Stimulated activated CD4-positive, alpha-beta T cell treated with anti-CD3 and anti-CD28 coated beads, TNF-alpha, amount 100 ng/mL, for 24 hours (primary cell): ENCODE measurements at regions not wholly inside any gene's neighbourhood (a gene's known extent, or its start where the extent isn't known, plus 50 kb on each side); places are given as distances from the start of the nearest gene placed in this dataset.

Source experiments
- DNase-seq, 3 experiments: peaks; one replicate each; pipeline ENCODE4 v3.0.0-alpha.2; 2020; ENCODE audit warnings: low read depth in 3 of 3

DNA sequence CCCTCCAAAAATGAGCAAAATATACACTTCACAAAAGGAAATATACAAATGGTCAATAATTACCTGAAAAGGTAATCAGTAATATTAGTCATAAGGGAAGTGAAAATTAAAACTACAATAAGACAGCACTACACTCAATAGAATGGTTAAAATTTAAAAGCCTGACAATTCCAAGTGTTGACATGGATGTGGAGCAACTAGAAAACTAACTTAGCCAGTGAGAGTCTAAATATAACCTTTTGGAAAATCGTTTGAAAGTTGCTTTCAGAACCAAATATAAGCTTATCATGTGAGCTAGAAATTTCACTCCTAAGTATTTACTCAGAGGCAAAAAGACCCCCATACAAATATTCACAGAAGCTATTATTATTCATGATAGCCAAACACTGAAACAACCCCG is 105.1 kb upstream of the MVB12B start:
- no peak for DNase-seq

DNA sequence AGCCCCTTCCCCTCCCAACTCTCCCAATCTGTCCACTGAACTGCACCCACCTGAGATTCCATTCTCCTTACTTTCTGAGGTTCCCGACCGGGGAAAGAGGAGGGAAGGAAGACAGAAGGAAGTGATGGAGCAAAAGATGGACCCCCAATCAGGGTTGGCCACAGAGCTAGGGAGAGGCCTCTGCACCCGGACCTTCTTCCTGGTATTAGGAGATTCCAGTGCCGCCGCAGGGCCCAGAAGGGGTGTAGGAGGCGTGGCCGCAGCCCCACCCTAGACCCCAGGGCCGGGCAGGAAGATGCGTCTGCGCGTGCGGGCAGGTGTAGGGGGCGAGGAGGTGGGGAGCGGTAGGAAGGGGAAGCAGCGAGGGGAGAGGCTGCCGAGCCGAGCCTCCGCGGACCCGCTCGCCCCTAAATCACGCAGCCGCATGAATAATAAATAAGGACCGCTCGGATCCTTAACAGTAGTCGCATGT is 104.2 kb upstream of the MVB12B start:
- no peak for DNase-seq

DNA sequence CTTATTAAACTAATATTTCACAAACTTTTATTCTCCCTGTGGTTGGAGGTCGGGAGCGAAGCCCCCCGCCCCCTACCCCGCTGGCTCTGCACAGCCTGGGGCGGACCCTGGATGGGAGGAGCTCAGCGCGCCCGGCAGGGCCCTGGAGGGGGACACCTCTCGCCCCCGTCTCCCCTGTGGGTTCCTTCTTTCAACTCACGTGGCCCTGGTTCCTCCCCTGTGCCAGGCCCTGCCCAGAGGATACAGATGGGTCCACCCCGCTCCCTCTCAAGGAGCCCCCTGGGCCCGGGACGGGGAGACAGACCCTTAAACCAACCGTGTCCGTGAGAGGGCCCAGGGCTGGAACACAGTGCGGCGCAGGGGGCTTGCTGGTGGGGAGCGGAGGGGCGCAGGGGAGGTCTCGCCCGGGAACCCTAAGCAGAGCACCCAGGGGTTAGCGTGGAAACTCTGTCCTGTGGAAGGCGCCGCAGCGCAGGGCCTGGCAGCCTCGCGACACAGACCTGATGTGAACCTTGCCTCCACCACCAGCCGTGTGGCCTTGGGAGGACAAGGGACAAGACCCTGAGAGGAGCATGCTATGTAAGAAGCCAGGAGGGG is 103.7 kb upstream of the MVB12B start:
- no peak for DNase-seq

DNA sequence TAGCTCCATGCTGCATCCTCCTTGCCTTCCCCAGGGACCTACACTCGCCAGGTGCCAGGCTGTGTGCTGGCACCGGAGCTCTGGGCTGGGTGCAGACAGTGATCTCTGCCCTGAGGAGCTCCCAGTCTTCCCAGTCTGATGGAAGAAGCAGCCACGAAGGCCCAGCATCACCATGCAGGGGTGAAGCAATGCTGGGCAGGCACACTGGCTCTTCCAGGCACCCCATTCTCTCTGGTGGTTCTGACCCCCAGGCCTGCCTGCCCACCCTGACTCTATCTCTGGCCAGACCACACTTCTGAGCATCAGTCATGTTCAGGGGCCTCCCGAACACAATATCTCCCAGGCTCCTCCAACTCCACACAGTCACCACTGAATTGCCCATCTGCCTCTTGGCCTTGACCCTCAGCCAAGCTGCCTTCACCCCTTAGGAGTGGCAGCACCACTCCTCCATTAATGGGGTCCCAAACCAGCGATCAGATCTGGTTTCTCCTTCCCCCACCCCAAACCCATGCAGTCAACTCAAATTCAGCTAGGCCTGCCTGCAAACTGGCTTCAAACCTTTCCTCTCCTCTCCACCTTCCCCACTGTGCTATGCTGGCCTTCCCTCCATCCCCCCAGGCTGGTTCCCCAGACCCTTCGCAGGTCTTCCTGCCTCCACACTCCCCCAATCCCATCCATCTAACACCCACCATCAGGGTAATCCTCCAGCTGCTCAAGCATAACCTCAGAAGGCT is 102.7 kb upstream of the MVB12B start:
- DNase-seq = no peak

DNA sequence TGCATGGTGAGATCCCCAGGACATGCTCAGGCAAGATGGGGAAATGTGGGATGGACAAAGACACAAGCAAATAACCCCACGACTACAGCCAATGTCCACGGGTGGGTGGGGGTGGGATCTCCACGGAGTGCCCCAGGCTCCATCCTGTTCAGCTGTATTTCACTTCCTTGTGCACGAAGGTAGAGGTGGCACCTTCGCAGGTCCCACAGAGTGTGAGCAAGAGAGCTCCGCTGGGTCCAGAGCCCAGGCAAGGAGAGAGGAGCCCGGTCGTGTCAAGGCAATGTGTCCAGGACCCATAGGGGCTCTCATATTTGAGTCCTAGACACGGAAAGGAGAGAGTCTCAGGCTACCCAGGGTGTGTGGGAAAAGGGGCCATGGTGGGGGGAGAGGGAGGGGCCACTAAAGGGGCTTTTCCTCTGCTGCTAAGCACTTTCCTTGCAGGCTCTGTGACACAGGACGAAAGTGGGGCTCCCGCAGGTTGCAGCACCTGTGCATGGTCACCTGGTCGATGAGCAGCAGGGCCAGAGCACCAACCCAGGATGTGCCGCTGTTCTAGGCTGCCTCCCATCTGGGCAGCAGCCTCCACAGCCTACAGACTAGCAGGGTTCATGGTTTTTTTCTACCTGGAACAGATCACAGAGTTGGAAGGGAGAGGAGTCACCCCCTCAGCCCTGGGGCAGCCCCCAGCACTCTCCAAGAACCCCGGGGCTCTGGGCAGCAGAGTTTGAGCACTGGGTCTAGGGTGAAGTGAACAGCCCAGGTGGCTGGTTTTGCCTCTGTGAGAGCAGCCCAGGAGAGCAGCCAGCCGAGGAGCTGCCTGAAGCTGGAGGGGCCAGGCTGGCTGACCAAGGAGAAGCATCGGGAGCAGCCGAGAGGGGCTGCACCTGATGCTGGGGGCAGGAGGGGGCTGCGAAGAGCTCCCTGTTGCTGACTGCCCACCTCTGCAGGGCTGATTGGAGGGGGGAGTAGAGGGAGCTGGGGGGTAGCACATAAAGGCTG is 100.7 kb upstream of the MVB12B start:
- DNase-seq = no peak

DNA sequence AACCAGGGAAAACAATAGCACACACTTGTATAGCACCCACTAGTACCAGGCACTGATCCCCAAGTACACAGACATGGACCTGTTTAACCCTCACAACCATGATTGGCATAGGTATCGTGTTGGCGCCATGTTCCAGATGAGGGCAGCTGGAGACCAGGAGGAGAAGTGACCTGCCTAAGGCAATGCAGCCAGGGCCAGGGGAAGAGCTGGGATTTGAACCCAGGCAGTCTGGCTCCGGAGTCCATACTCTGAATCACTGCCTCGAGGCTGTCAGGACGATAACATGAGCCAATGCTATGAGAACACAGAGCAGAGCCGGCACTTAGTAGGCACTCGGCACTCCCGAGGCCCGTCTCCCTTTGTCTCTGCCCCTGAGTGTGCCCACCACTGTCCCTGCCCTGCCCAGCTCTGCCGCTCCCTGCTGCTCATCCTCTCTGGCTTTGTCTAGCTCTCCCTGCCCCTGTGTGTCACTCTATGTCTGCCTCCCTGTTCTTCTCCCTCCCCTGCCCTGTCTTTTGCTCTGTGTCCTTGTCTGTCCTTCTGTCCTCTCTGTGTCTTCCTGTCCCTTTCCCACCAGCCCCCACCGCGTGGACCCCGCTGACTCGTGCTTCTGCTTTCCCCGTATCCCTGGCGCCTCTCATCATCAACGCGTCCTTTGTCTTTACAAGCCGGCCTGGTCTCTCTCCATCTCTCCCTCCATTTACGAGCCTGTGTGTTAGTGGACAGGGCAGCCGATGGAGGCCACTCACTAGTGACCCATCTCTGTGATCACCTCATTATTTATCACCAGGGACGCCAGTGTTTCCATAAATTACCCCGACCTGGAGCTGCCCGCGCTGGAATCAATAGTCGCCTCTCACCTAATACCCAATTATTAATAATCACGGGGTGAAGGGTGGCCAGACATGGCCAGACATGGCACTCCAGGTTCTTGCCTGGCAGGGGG is 99.4 kb upstream of the MVB12B start:
- no peak for DNase-seq

DNA sequence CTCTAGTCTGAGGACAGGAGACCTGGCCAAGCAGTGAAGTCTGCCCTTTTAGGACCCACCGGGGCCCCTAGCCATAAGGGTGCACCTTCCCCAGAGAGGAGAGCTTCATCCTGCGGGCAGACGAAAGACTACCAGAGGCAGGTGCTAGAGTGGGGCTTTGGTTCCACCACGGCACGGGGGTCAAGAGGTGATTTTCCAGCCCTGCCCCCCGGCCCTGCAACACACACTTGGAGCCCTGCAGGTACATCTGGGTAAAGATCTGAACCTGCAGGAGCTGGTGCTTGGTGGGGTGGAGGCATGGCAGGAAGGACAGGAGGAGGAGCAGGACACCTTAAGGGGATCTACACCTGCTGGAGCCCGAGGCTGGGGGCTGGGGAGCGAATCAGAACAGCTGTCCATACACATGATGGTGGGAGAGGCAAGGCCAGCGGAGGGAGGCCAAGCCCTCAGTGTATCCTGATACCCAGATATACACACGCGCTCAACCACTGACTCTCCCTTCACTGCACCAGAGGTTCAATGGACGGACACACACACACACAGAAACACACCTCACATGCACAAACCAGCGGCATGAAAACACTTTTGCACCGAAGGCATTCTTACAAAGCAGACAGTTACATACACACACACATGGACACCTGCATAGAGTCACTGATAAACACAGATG is 98.4 kb upstream of the MVB12B start:
- DNase-seq = no peak

DNA sequence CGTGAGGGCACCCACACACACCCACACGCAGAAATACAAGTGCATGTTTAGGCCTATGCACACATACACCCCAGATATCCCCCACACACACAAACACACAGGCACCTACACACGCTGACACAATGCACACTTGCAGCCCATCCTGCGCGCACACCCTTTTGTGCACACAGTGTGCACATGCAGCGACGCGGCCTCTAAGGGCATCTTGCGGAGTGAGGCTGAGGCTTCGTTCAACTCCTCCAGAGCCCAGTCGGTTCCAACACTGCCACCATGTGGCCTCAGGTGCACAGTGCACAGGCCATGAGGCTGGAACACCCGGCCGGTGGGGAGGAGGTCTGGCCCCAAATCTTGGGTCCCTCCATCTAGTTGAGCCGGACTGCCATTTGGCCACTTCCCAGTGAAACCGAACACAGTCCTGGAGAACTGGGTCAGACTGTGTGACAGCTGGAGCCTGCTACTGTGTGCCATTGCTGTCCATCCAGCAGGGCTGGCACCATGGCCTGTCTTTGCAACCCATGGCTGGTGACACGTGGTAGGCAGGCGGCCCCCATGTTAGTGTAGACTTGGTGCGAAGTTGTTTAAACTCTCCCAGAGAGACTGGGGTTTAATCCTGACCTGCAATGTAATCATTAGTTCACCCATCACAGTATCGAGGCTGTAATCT is 97.7 kb upstream of the MVB12B start:
- DNase-seq = peak; percentile 35 to 68 (median 51)

DNA sequence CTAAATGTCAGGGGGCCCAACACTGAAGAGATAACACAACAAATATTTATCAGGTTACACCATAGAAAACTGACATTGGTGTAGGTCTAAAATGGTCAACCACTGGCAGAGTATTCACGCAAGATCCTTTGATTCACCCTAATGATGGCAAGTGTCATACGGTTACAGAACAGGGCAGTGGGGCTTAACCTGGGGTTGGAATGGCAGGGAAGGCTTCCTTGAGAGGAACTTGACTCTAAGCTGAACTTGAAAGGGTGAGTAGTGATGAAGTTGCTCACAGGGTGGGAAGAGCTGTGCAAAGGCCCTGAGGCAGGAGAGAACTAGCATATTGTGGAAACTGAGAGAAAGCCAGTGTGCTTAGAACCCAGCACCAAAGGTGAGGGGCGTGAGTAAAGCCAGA is 97.1 kb upstream of the MVB12B start:
- no peak for DNase-seq

DNA sequence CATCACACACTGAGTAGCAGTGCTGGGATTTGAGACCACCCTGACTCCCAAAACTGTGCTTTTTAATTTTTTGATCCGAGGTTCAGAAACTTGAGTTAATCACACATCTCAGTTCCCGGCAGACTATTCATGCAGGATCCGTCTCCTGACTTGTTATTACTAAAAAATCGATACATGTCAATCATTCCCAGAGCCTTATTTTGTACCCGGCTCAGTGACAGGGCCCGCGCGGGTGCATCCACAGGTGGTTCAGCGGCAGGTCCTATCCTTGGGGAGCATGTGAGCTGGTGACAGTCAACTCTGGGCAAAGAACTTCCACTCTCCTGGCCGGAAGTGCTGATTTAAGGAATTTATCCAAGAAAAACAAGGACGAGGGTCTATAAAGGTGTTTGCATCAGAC is 95.9 kb upstream of the MVB12B start:
- no peak for DNase-seq

DNA sequence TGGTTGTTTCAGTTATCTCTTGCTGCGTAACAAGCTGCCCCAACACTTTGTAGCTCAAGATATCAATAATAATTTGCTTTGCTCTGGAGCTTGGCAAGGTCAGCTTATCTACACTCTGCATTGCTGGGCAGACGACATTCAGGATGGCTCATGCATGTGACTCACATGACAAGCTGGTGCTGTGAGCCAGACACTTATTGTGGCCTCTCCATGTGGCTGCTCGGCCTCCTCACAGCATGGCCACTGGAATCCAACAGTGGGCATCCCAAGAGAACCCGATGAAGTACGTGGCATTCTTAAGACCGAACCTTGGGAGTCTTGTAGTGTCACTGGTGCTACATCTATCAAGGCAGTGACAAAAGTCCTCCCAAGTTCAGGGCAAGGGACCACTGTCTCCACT is 94.2 kb upstream of the MVB12B start:
- DNase-seq = no peak

DNA sequence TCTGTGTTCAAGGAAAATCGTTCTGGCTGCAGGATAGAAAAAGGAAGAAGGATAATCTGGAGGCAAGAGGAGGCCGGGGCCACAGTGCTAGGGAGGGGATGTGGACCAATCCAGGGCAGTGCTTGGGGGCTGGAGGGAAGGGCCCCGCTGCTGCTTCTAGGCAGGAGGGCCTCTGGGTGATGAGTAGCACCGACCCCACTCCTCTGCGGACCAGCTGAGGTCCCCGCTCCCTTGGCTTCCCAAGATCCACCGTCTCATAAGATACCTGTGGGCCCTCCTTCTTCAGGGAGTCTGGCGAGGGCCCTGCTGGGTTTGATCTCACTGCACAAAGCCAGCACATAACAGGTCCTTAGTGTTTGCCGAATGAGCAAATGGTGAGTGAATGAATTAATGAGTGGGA is 93.5 kb upstream of the MVB12B start:
- DNase-seq = no peak

DNA sequence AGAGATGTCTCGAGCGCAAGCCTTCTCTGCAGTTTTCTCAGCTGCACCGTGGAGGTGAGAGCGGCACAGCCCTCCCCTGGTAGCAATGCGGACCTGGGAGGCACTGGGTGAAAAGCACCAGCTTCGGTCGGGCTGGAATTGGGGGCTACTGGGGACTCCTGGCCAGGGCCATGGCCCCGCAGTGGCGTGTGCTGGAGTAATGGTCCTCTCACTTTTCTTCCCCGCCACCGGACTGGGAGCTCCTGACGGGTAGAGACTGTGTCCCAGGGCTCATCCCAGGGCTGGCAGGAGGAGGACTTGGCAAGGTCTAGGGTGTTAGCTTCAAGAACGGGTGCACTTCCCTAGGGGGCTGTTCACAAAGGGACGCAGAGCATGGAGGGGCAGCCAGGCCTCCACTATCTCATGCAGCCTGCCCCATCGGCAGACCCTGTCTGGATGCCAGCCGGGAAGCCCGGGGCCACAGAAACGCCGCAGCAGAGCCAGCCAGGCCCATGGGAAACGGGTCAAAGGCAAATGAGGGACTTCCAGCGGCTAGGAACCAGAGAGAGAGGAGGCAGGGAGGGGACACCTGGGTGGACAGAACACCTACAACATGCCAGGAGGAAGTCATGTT is 92.6 kb upstream of the MVB12B start:
- no peak for DNase-seq

DNA sequence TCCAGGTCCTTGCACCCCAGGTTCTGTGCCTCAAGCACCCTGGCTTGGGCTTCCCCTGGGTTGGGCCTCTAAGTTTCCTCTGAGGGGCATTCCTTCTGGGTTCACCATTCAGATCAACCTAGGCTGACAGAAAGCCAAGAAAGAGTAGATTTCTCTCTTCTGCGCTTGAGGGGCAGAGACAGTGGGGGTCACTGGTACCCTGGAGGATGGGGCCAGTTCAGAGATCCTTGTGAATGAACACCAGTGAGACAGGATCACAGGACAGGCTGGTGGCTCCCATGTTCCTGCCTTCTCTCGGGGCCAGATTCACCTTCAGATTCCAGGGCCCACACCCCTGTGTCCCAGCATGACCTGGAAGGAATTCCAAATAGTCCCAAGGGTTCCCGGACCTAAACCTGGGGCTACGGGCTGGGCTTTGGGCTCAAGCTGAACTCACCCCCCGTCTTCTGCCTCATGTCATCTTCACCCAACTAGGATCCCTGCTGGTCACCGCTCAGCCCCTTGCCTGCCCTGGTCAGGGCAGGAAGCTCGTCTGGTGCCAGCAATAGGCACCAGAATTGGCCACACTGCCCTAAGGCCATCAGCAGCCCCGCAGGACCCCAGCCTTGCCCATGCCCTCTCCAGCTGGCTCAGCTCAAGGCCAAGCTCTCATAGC is 91.8 kb upstream of the MVB12B start:
- no peak for DNase-seq

DNA sequence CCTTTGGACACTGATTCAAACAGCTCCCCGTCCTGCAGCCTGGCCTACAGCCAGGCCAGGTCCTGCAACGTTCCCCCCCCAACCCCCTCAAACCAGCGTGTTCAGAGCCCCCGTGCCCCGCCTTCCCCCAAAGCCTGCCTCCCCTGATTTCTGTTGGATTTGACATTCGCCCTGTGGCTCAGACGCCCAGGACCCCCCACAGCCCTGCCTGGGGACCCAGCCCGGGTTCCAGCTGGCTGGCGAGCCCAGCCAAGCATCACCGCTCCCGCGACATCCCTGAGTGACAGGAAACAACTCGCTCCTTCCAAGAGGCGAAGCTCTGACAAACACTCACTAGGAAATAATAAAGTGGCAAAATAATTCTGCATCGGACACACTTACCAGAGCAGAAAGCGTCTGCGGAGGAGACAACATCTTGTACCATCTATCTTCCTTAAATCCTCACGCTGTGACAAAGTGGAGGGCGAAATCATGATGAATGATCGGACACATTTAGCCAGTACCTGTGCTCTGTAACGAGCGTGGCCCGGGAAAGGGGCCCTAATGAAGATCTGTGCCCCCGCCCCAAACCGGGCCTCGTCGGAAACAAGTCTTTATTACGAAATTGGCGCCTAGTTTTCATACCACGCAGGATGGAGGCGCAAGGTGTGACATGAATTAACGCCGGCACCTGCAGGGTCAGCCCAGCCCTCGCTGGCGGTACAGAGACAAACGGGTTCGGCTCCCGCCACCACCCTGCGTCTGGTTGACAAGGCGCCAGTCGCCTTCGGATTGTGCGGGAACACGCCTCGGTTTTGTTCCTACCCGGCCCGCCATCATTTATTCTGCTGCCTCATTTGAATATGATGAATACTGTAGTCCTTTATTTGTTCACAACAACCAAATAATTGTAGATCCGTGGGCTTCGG is 91.0 kb upstream of the MVB12B start:
- DNase-seq = no peak

DNA sequence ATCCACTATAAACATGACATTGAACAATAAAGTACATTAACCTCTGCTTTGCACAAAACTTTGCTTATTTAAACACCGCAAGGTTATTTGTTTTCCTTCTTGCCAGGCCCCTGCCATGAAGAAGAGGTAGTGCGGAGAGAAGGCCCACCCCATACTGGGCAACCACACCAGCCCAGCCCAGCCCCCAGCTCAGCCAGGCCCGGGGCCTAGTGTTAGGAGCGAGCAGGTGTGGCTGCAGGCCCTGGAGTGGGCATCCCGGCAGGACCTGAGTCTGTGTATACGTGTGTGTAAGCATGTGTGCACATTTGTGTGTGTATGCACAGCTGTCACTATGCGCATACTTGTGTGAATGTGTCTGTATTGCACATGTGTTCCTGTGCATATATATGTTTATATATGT is 90.4 kb upstream of the MVB12B start:
- no peak for DNase-seq

DNA sequence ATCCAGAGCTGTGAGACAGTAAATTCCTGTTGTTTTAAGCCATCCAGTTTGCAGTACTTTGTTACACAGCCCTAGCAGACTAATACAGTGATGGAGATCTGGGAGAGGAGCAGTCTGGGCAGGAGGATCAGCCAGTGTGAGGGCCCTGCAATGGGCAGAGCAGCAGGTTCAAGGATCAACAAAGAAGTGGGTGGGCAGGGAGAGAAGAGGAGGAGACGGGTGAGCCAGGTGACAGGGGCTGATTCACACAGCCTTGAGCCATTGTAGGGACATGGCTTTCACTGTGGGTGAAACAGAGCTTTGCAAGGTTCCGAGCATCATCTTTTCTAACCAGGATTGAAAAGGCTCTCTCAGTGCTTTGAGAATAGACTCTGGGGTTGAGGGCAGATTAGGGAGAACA is 88.2 kb upstream of the MVB12B start:
- no peak for DNase-seq

DNA sequence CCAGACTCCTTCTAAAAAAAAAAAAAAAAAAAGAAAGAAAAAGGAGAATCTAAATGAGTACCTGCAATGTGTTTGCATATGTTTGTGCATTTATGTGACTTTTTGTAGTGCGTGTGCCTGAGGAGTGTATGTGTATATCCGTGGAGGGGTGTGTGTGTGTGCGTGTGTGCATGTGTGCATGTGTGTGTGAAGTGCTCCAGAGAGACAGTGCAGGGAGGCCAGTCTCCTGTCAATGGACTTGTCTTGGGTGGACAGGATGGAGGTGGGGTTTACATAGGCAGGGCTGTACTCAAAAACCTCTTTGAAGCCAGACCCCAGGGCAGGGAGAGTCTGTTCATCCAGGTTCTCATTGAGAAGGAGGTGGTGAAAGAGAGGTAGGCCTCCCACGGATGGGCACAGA is 87.1 kb upstream of the MVB12B start:
- DNase-seq = no peak
